ACC112 (cell line): ENCODE measurements at regions not wholly inside any gene's neighbourhood (a gene's known extent, or its start where the extent isn't known, plus 50 kb on each side); places are given as distances from the start of the nearest gene placed in this dataset.

Experiments
- H2AFZ ChIP-seq: fragments of 200-600 bp; sonication (generic); one replicate; pipeline ENCODE4 v1.6.0; 2017; ENCODE audit warnings: antibody characterized with exemption, low read length; ENCODE audit not compliant: unreplicated experiment
- H3K27ac ChIP-seq: fragments of 200-600 bp; sonication (generic); 2 replicates; pipeline ENCODE4 v1.5.1; 2014; ENCODE audit warnings: low read depth, mild to moderate bottlenecking, antibody characterized with exemption, low read length, moderate library complexity
- H3K27me3 ChIP-seq: fragments of 200-600 bp; sonication (generic); 2 replicates; pipeline ENCODE4 v1.6.1; 2014; ENCODE audit warnings: mild to moderate bottlenecking, antibody characterized with exemption, low read length, moderate library complexity, mixed read lengths; ENCODE audit not compliant: insufficient read depth
- H3K36me3 ChIP-seq: fragments of 200-600 bp; sonication (generic); 2 replicates; pipeline ENCODE4 v1.6.1; 2016; ENCODE audit warnings: mild to moderate bottlenecking, antibody characterized with exemption, low read length, moderate library complexity, mixed read lengths; ENCODE audit not compliant: insufficient read depth
- H3K4me1 ChIP-seq: fragments of 200-600 bp; sonication (generic); one replicate; pipeline ENCODE4 v1.6.1; 2016; ENCODE audit warnings: low read length, mixed read lengths; ENCODE audit not compliant: insufficient read depth, unreplicated experiment, control insufficient read depth
- H3K4me3 ChIP-seq: fragments of 200-600 bp; sonication (generic); 2 replicates; pipeline ENCODE4 v1.5.1; 2014; ENCODE audit warnings: mild to moderate bottlenecking, low read depth, low read length
- H3K79me2 ChIP-seq: fragments of 200-600 bp; sonication (generic); one replicate; pipeline ENCODE4 v1.6.0; 2016; ENCODE audit warnings: low read length; ENCODE audit not compliant: control insufficient read depth, unreplicated experiment, insufficient read depth

GRCh38 chr4:8694651-8695151, 102.1 kb downstream of the CPZ start:
- no peak overlapping the region for H3K27ac ChIP-seq
- H3K79me2 ChIP-seq: no peaks in the 10 kb centered on the region
- no peaks in the 10 kb centered on the region for H3K4me1 ChIP-seq
- H3K4me3 ChIP-seq: no peak overlapping the region
- no peak overlapping the region for H2AFZ ChIP-seq
- H3K27me3 ChIP-seq: peaks cover 73% of the 10 kb centered on the region
- H3K36me3 ChIP-seq: no peaks in the 10 kb centered on the region

DNA sequence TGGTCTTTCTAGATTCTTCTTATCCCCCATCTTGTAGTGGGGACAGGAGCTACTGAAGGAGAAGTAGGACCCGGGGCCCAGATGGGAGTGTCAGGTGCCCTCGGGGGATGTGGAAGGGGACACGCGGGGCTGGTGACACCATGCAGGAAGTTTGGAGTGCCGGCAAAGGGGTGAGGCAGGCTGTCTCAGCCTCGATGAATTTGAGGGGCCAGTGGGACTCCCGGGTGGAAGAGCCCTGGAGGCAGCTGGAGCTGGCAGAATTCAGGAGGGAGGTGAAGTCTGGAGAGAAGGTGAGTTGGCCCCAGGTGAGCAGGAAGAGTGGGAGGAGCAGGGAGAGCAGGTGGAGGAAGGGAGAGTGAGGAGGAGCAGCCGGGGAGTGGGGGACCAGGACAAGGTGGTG, 101.7 kb downstream of the CPZ start:
- H3K27me3 ChIP-seq: peaks cover 73% of the 10 kb centered on the region
- no peak overlapping the region for H2AFZ ChIP-seq
- no peaks in the 10 kb centered on the region for H3K79me2 ChIP-seq
- no peak overlapping the region for H3K4me3 ChIP-seq
- no peak overlapping the region for H3K27ac ChIP-seq
- no peaks in the 10 kb centered on the region for H3K4me1 ChIP-seq
- no peaks in the 10 kb centered on the region for H3K36me3 ChIP-seq

- H3K4me1 ChIP-seq: no peaks in the 10 kb centered on the region
- no peak overlapping the region for H2AFZ ChIP-seq
- H3K4me3 ChIP-seq: no peak overlapping the region
Observed at GRCh38 chr4:8691151-8691775, 98.7 kb downstream of the CPZ start.

GRCh38 chr4:8690216-8691150, 97.9 kb downstream of the CPZ start:
- H3K27ac ChIP-seq: no peak overlapping the region
- no peaks in the 10 kb centered on the region for H3K4me1 ChIP-seq
- no peak overlapping the region for H2AFZ ChIP-seq
- H3K36me3 ChIP-seq: no peaks in the 10 kb centered on the region
- H3K27me3 ChIP-seq: peaks cover 70% of the 10 kb centered on the region
- no peak overlapping the region for H3K4me3 ChIP-seq
- H3K79me2 ChIP-seq: no peaks in the 10 kb centered on the region

More at GRCh38 chr4:8691151-8691775, 98.7 kb downstream of the CPZ start:
- Histone ChIP-seq H3K27ac (no peak overlapping the region), H3K36me3 (no peaks in the 10 kb centered on the region), H3K27me3 (peaks cover 66% of the 10 kb centered on the region), H3K79me2 (no peaks in the 10 kb centered on the region)

GRCh38 chr4:8689741-8690140, 97.2 kb downstream of the CPZ start:
- no peaks in the 10 kb centered on the region for H3K4me1 ChIP-seq
- no peak overlapping the region for H3K27ac ChIP-seq
- H3K4me3 ChIP-seq: no peak overlapping the region
- H3K27me3 ChIP-seq: peaks cover 72% of the 10 kb centered on the region
- no peaks in the 10 kb centered on the region for H3K79me2 ChIP-seq
- H3K36me3 ChIP-seq: no peaks in the 10 kb centered on the region
- H2AFZ ChIP-seq: no peak overlapping the region

DNA sequence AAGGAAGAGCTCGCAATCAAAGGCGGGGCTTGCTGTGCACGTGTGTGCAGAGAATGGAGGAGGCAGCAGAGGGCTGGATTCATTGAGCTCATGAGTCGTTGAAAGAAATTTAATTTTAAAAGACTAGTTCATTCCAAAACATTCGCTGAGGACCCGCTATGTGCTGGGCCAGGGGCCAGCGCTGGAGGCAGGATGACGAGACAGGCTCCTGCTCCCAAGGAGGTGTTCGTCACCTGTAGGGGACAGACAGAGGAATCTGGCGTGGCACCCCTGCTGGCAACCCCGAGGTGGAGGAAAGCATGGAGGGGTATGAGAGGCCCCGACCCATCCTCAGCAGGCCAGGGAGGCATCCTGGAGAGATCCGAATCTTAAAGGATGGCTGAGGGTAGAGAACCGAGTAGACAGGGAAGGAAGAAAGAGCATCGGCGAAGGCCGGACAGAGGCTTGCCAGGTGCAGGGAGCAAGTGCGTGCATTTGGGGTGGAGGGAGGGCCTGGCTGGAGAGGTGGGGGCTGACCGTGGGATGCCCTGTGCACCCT, 96.4 kb downstream of the CPZ start:
- Histone ChIP-seq H3K4me1 (no peaks in the 10 kb centered on the region), H3K79me2 (no peaks in the 10 kb centered on the region), H3K4me3 (no peak overlapping the region), H3K27me3 (peaks cover 75% of the 10 kb centered on the region), H3K27ac (no peak overlapping the region), H2AFZ (no peak overlapping the region), H3K36me3 (no peaks in the 10 kb centered on the region)

DNA sequence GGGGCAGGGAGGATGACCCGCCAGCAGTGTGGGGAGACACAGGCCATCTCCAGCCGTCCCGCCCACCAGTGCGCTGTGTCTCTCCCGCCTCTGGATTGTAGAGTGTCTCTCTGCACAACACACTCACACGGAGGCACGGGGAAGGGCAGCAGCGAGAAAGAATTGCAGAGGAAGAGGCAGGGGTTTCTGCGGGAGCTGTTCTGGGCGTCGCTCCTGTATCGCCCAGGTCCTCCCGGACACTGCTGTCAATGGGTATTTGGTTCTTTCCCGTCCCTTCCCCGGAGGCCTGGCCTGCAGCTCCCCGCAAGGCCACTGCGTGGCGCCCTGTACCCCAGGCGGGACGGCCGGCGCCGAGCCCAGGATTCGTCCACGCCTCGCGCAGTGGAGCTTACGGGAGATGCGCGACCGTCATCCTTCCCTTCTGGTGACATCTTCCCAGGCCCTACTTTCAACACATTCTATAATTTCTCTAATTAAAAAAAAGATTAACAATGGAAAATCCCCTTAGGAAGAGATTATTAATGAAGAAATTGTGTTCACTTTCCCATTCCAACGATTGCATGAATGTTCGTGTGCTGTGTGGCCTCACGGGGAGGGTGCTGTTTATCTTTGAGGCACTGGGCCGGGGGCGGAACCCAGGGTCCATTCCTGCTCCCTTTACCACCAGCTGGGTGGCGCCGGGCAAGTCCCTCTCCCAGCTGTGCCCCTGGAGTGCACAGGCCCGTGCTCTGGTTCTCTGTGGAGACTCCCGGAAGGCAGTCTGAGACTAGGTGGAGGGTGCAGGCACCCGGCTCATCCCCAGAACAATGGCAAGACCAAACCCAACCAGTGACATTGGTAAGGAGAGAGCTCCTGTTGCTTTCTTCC, 95.7 kb downstream of the CPZ start:
- H3K36me3 ChIP-seq: no peaks in the 10 kb centered on the region
- H3K4me3 ChIP-seq: no peak overlapping the region
- H3K4me1 ChIP-seq: no peaks in the 10 kb centered on the region
- H3K27ac ChIP-seq: no peak overlapping the region
- no peaks in the 10 kb centered on the region for H3K79me2 ChIP-seq
- H3K27me3 ChIP-seq: peaks cover 69% of the 10 kb centered on the region
- H2AFZ ChIP-seq: no peak overlapping the region

DNA sequence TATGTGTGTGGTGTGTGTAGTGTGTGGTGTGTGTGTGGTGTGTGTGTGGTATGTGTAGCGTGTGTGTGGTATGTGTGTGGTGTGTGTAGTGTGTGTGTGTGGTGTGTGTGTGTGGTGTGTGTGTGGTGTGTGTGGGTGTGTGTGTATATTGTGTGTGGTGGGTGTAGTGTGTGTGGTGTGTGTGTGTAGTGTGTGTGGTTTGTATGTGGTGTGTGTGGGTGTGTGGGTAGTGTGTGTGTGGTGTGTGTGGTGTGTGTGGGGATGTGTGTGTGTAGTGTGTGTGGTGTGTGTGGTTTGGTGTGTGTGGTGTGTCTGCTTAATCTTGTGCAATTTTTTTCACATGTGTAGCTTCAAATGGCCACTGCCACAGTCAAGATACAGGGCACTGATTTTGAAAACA, 94.5 kb downstream of the CPZ start:
- no peaks in the 10 kb centered on the region for H3K4me1 ChIP-seq
- H3K27ac ChIP-seq: no peak overlapping the region
- no peaks in the 10 kb centered on the region for H3K79me2 ChIP-seq
- H3K36me3 ChIP-seq: no peaks in the 10 kb centered on the region
- peaks cover 73% of the 10 kb centered on the region for H3K27me3 ChIP-seq
- H3K4me3 ChIP-seq: no peak overlapping the region
- H2AFZ ChIP-seq: no peak overlapping the region

- Histone ChIP-seq H2AFZ (no peak overlapping the region), H3K4me3 (no peak overlapping the region), H3K36me3 (no peaks in the 10 kb centered on the region), H3K27ac (no peak overlapping the region), H3K27me3 (peaks cover 75% of the 10 kb centered on the region), H3K4me1 (no peaks in the 10 kb centered on the region), H3K79me2 (no peaks in the 10 kb centered on the region)
Observed at GRCh38 chr4:8685831-8686230, 93.3 kb downstream of the CPZ start.

DNA sequence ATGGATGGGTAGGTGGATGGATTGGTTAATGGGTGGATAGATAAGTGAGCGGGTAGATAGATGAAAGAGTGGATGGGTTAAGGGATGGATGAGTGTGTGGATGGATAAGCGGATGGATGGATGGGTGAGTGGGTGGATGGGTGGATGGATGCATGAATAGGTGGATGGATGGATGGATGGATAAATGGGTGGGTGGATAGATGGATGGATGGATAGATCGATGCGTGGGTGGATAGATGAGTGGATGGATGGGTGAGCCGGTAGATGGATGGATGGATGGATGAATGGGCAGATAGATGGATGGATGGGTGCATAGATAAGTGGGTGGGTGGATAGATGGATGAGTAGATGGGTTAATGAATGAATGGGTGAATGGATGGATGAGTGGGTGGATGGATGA, 90.9 kb downstream of the CPZ start:
- H3K79me2 ChIP-seq: no peaks in the 10 kb centered on the region
- H3K27me3 ChIP-seq: peaks cover 70% of the 10 kb centered on the region
- no peaks in the 10 kb centered on the region for H3K36me3 ChIP-seq
- H3K4me3 ChIP-seq: no peak overlapping the region
- no peaks in the 10 kb centered on the region for H3K4me1 ChIP-seq
- H3K27ac ChIP-seq: no peak overlapping the region
- H2AFZ ChIP-seq: no peak overlapping the region
